Hepatocyte (in vitro differentiated cells): ENCODE measurements at regions not wholly inside any gene's neighbourhood (a gene's known extent, or its start where the extent isn't known, plus 50 kb on each side); places are given as distances from the start of the nearest gene placed in this dataset.
A peak's percentile ranks its signal among the peaks of the same experiment; 100 is the strongest.

Experiments
- DNase-seq: peaks from one replicate; pipeline ENCODE4 v3.0.0-alpha.2; 2016; ENCODE audit warnings: low spot score
- H2AFZ ChIP-seq: fragments of 200-600 bp; sonication (generic); 2 replicates; pipeline ENCODE4 v1.6.0; 2016; ENCODE audit warnings: antibody characterized with exemption, mild to moderate bottlenecking
- H3K27ac ChIP-seq: fragments of 200-600 bp; sonication (generic); 2 replicates; pipeline ENCODE4 v1.5.1; 2016; ENCODE audit warnings: mild to moderate bottlenecking
- H3K27me3 ChIP-seq: fragments of 200-600 bp; sonication (generic); 2 replicates; pipeline ENCODE4 v1.6.1; 2016
- H3K36me3 ChIP-seq: fragments of 200-600 bp; sonication (generic); replicated peaks from 2 replicates; pipeline ENCODE4 v1.5.1; 2016; ENCODE audit warnings: low read depth; ENCODE audit not compliant: insufficient read depth
- H3K4me1 ChIP-seq: fragments of 200-600 bp; sonication (generic); 2 replicates; pipeline ENCODE4 v1.5.1; 2016; ENCODE audit warnings: mild to moderate bottlenecking, moderate library complexity; ENCODE audit not compliant: insufficient read depth
- H3K4me2 ChIP-seq: fragments of 200-600 bp; sonication (generic); 2 replicates; pipeline ENCODE4 v1.6.0; 2016
- H3K4me3 ChIP-seq: fragments of 200-600 bp; sonication (generic); 2 replicates; pipeline ENCODE4 v1.5.1; 2016; ENCODE audit warnings: mild to moderate bottlenecking
- H3K79me2 ChIP-seq: fragments of 200-600 bp; sonication (generic); 2 replicates; pipeline ENCODE4 v1.6.0; 2017; ENCODE audit warnings: mild to moderate bottlenecking
- H3K9me2 ChIP-seq: fragments of 200-600 bp; sonication (generic); replicated peaks from 2 replicates; pipeline ENCODE4 v1.6.0; 2017; ENCODE audit warnings: mild to moderate bottlenecking; ENCODE audit not compliant: insufficient read depth
- H3K9me3 ChIP-seq: fragments of 200-600 bp; sonication (generic); 2 replicates; pipeline ENCODE4 v1.5.1; 2016; ENCODE audit warnings: low read depth, mild to moderate bottlenecking
- H4K20me1 ChIP-seq: fragments of 200-600 bp; sonication (generic); 2 replicates; pipeline ENCODE4 v1.6.0; 2016; ENCODE audit warnings: mild to moderate bottlenecking; ENCODE audit not compliant: insufficient read depth, poor library complexity, severe bottlenecking
- EZH2 ChIP-seq: fragments of 200-600 bp; sonication (generic); IDR thresholded peaks from 2 replicates; pipeline ENCODE4 v1.6.1; 2016; ENCODE audit warnings: antibody characterized with exemption, mild to moderate bottlenecking, borderline replicate concordance
- EZH2phosphoT487 ChIP-seq: fragments of 200-600 bp; sonication (generic); IDR thresholded peaks from one replicate; pipeline ENCODE4 v1.6.1; 2018; ENCODE audit warnings: antibody characterized with exemption, mild to moderate bottlenecking, low read depth, moderate library complexity; ENCODE audit not compliant: unreplicated experiment, severe bottlenecking
- WGBS: methylation state at CpG from one replicate; pipeline ENCODE4 v1.1.6; 2016; ENCODE audit warnings: low lambda C conversion rate; ENCODE audit errors: missing lambda C conversion rate; 5-methylcytosine and 5-hydroxymethylcytosine counted together
- TF ChIP-seq, protein P1 (sequence below): fragments of 200-600 bp; sonication (generic); IDR thresholded peaks from 2 replicates; pipeline ENCODE4 v1.5.1; 2016; ENCODE audit warnings: antibody characterized with exemption, mild to moderate bottlenecking; ENCODE audit not compliant: poor library complexity

DNA sequence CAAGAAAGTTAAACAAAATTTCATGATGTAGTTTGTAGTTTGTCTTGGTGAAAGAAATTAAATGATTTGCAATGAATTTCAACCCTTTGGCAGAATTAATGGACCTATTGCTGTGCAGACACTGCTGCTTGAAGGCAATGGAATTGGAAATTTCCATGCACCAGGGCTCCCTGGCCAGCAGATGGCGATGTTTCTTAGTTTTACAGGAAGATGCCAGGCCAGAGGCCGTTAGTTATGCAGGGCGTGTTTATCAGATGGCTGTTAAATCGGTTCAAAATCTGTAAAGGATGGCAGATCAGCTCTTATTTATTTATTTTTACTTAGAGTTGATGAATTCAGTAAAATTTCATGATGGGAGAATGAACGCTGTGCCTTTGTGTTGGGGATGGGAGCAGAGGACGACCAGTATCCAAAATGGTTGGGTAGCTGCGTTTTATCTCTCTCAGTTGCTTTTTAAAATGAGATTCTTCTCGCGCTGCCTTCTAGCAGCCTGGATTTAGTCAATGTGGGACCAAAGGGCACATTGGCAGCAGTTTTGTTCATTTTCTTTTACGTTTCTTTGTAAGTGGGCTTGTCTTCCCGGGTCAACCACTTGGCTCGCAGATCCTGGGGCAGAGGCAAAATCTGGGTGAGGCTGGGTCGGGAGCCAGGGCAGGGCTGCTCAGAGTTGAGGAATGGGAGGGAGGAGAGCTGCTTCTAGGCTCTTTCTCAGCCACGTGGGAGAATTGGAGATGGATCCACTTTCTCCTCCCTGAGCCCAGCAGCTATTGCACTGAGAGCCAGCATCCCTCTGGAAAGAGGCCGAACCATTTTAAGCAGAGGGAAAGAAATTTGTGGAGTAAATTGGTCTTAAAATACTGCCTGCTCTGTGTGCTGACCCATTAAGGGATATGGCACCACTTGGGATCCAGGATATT lies 344.0 kb downstream of the PIK3C3 start:
- TF ChIP-seq, protein P1, sequence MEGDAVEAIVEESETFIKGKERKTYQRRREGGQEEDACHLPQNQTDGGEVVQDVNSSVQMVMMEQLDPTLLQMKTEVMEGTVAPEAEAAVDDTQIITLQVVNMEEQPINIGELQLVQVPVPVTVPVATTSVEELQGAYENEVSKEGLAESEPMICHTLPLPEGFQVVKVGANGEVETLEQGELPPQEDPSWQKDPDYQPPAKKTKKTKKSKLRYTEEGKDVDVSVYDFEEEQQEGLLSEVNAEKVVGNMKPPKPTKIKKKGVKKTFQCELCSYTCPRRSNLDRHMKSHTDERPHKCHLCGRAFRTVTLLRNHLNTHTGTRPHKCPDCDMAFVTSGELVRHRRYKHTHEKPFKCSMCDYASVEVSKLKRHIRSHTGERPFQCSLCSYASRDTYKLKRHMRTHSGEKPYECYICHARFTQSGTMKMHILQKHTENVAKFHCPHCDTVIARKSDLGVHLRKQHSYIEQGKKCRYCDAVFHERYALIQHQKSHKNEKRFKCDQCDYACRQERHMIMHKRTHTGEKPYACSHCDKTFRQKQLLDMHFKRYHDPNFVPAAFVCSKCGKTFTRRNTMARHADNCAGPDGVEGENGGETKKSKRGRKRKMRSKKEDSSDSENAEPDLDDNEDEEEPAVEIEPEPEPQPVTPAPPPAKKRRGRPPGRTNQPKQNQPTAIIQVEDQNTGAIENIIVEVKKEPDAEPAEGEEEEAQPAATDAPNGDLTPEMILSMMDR: peak; percentile 93
- no peak for TF ChIP-seq EZH2
- no peak for TF ChIP-seq EZH2phosphoT487
- Histone ChIP-seq H3K9me3 (no peaks in the 10 kb centered on the region), H2AFZ (no peak overlapping the region), H3K9me2 (no peaks in the 10 kb centered on the region), H3K79me2 (no peaks in the 10 kb centered on the region), H4K20me1 (no peaks in the 10 kb centered on the region), H3K36me3 (no peaks in the 10 kb centered on the region), H3K4me3 (no peak overlapping the region), H3K4me1 (no peaks in the 10 kb centered on the region), H3K27ac (no peak overlapping the region), H3K4me2 (peak overlapping the region; percentile 56), H3K27me3 (no peaks in the 10 kb centered on the region)
- DNase-seq: peak; percentile 85
- WGBS: 41% methylated on average over 15 of the region's 15 CpGs

DNA sequence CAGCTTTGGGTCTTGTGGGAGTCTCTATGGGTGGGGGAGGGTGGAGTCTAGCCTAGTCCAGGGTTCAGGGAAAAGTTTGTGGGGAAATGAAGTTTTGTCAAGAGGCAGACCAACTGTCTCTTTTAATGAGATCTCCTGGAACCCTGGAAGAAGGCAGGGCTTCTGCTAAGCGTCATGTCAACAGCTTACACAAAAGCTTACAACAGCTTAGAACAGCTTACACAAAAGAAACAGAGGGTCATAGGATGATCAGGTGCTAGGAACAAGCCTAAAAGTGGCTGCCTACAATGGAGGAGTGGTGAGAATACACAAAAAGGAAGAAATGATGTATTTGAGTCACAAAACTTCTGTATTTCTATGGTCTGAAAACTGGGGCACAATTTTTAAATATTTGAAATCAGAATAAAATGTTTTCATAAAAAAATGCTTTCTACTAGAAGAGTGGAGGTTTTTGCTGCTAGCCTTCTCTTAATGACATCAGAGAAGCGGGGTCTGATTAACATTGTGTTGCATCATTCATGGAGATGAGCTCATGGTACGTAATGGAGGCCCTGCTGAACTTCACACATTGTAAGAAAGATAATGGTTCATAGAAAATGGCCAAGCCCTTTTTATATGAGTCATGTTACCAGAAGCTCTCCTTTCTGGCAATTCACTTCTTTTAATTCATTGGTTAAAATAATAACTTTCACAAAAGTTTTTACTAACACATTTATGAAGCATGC lies 351.0 kb downstream of the PIK3C3 start:
- Histone ChIP-seq H3K36me3 (no peaks in the 10 kb centered on the region), H3K9me2 (no peaks in the 10 kb centered on the region), H3K27me3 (no peaks in the 10 kb centered on the region), H3K27ac (no peak overlapping the region), H3K4me2 (no peak overlapping the region), H2AFZ (no peak overlapping the region), H4K20me1 (no peaks in the 10 kb centered on the region), H3K4me1 (no peaks in the 10 kb centered on the region), H3K9me3 (no peaks in the 10 kb centered on the region), H3K4me3 (no peak overlapping the region), H3K79me2 (no peaks in the 10 kb centered on the region)
- WGBS: 80% methylated on average over 3 of the region's 3 CpGs
- TF ChIP-seq, protein P1: no peak
- TF ChIP-seq EZH2phosphoT487 (no peak), EZH2 (no peak)
- no peak for DNase-seq

DNA sequence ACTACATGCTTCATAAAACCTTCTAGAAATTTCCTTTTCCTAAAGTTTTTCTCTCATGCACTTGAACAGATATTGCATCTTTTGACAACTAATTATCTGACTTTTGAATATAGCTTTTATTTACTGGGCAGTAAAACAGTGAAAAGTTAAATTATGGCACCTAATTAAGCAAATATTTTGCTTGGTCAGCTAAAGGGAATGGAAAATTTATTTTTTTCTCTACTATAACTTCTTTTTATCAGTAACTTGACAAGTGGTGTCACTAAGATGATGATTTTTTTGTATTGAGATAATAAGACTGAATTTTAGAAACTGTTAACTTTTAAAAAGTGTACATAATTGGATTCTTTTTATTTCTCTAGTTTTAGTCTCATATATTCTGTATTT lies 351.6 kb downstream of the PIK3C3 start:
- Histone ChIP-seq H3K4me3 (no peak overlapping the region), H3K9me3 (no peaks in the 10 kb centered on the region), H3K27ac (no peak overlapping the region), H3K79me2 (no peaks in the 10 kb centered on the region), H4K20me1 (no peaks in the 10 kb centered on the region), H3K36me3 (no peaks in the 10 kb centered on the region), H3K4me2 (no peak overlapping the region), H3K27me3 (no peaks in the 10 kb centered on the region), H3K4me1 (no peaks in the 10 kb centered on the region), H3K9me2 (no peaks in the 10 kb centered on the region), H2AFZ (no peak overlapping the region)
- no peak for DNase-seq
- TF ChIP-seq EZH2 (no peak), EZH2phosphoT487 (no peak)
- TF ChIP-seq, protein P1: no peak
